ENCODE measurements at regions not wholly inside any gene's neighbourhood (a gene's known extent, or its start where the extent isn't known, plus 50 kb on each side); places are given as distances from the start of the nearest gene placed in this dataset.
"Not testable (repeated sequence)": the region's sequence is repeated elsewhere in the genome, so short reads cannot be mapped to it uniquely, and the experiment has no call there.

- not testable (repeated sequence) for H3K79me2 ChIP-seq (ENCODE audit: control insufficient read depth, insufficient read depth, low read length); H3K4me3 ChIP-seq (ENCODE audit: low read length); H3K79me1 ChIP-seq (ENCODE audit: low read length); H4K5ac ChIP-seq (ENCODE audit: low read length); H3K4ac ChIP-seq (ENCODE audit: low read depth, low read length); H3K4me2 ChIP-seq (ENCODE audit: low read length); H3K9ac ChIP-seq (ENCODE audit: low read length); H3K27ac ChIP-seq (ENCODE audit: low read depth, low read length); H3K56ac ChIP-seq (ENCODE audit: low read length); H3K27me3 ChIP-seq (ENCODE audit: insufficient read depth, low read length, poor library complexity); H3K36me3 ChIP-seq (ENCODE audit: control insufficient read depth, insufficient read depth, low read length); DNase-seq; H3K23ac ChIP-seq (ENCODE audit: low read length); H2BK5ac ChIP-seq (ENCODE audit: low read length); H2AK5ac ChIP-seq (ENCODE audit: low read length); H2BK120ac ChIP-seq (ENCODE audit: low read depth, low read length); H3K4me1 ChIP-seq (ENCODE audit: control insufficient read depth, low read depth, low read length); H2BK15ac ChIP-seq (replicated peaks; ENCODE audit: low read depth); H3K18ac ChIP-seq (ENCODE audit: low read length); H4K8ac ChIP-seq (ENCODE audit: low read depth, low read length)
- no CpG with 5 or more reads among the region's 13 CpGs for WGBS (ENCODE audit: extremely low coverage, insufficient coverage, low lambda C conversion rate)
Measured at GRCh38 chr2:91503959-91504741, 2812.7 kb downstream of the RPIA start.

- H2BK120ac ChIP-seq (ENCODE audit: low read depth, low read length); H3K9ac ChIP-seq (ENCODE audit: low read length); H2BK5ac ChIP-seq (ENCODE audit: low read length); H3K4me3 ChIP-seq (ENCODE audit: low read length); H4K5ac ChIP-seq (ENCODE audit: low read length); DNase-seq; H3K4me2 ChIP-seq (ENCODE audit: low read length); H3K4me1 ChIP-seq (ENCODE audit: control insufficient read depth, low read depth, low read length); H3K56ac ChIP-seq (ENCODE audit: low read length); H3K79me2 ChIP-seq (ENCODE audit: control insufficient read depth, insufficient read depth, low read length); H3K36me3 ChIP-seq (ENCODE audit: control insufficient read depth, insufficient read depth, low read length); H2AK5ac ChIP-seq (ENCODE audit: low read length); H3K23ac ChIP-seq (ENCODE audit: low read length); H3K27ac ChIP-seq (ENCODE audit: low read depth, low read length); H2BK15ac ChIP-seq (replicated peaks; ENCODE audit: low read depth); H3K4ac ChIP-seq (ENCODE audit: low read depth, low read length); H3K79me1 ChIP-seq (ENCODE audit: low read length); H4K8ac ChIP-seq (ENCODE audit: low read depth, low read length); H3K18ac ChIP-seq (ENCODE audit: low read length); H3K27me3 ChIP-seq (ENCODE audit: insufficient read depth, low read length, poor library complexity): not testable (repeated sequence)
- no CpG with 5 or more reads among the region's 4 CpGs for WGBS (ENCODE audit: extremely low coverage, insufficient coverage, low lambda C conversion rate)
Measured at GRCh38 chr2:91508816-91509215, 2817.3 kb downstream of the RPIA start.

GRCh38 chr2:91509276-91509675 is 2817.8 kb downstream of the RPIA start:
- H4K5ac ChIP-seq (ENCODE audit: low read length); H3K4ac ChIP-seq (ENCODE audit: low read depth, low read length); H3K23ac ChIP-seq (ENCODE audit: low read length); H2AK5ac ChIP-seq (ENCODE audit: low read length); H3K18ac ChIP-seq (ENCODE audit: low read length); H3K27me3 ChIP-seq (ENCODE audit: insufficient read depth, low read length, poor library complexity); H2BK120ac ChIP-seq (ENCODE audit: low read depth, low read length); DNase-seq; H4K8ac ChIP-seq (ENCODE audit: low read depth, low read length); H2BK15ac ChIP-seq (replicated peaks; ENCODE audit: low read depth); H3K4me3 ChIP-seq (ENCODE audit: low read length); H3K79me1 ChIP-seq (ENCODE audit: low read length); H3K79me2 ChIP-seq (ENCODE audit: control insufficient read depth, insufficient read depth, low read length); H3K56ac ChIP-seq (ENCODE audit: low read length); H3K36me3 ChIP-seq (ENCODE audit: control insufficient read depth, insufficient read depth, low read length); H2BK5ac ChIP-seq (ENCODE audit: low read length); H3K4me2 ChIP-seq (ENCODE audit: low read length); H3K27ac ChIP-seq (ENCODE audit: low read depth, low read length); H3K9ac ChIP-seq (ENCODE audit: low read length); H3K4me1 ChIP-seq (ENCODE audit: control insufficient read depth, low read depth, low read length): not testable (repeated sequence)
- WGBS (ENCODE audit: extremely low coverage, insufficient coverage, low lambda C conversion rate) = no CpG with 5 or more reads among the region's 4 CpGs

- H3K4me2 ChIP-seq (ENCODE audit: low read length); H3K4me1 ChIP-seq (ENCODE audit: control insufficient read depth, low read depth, low read length); H3K36me3 ChIP-seq (ENCODE audit: control insufficient read depth, insufficient read depth, low read length); H3K18ac ChIP-seq (ENCODE audit: low read length); DNase-seq; H3K79me2 ChIP-seq (ENCODE audit: control insufficient read depth, insufficient read depth, low read length); H3K9ac ChIP-seq (ENCODE audit: low read length); H4K8ac ChIP-seq (ENCODE audit: low read depth, low read length); H3K23ac ChIP-seq (ENCODE audit: low read length); H2BK15ac ChIP-seq (replicated peaks; ENCODE audit: low read depth); H2BK5ac ChIP-seq (ENCODE audit: low read length); H3K56ac ChIP-seq (ENCODE audit: low read length); H2BK120ac ChIP-seq (ENCODE audit: low read depth, low read length); H3K27me3 ChIP-seq (ENCODE audit: insufficient read depth, low read length, poor library complexity); H3K79me1 ChIP-seq (ENCODE audit: low read length); H2AK5ac ChIP-seq (ENCODE audit: low read length); H3K27ac ChIP-seq (ENCODE audit: low read depth, low read length); H4K5ac ChIP-seq (ENCODE audit: low read length); H3K4me3 ChIP-seq (ENCODE audit: low read length); H3K4ac ChIP-seq (ENCODE audit: low read depth, low read length): not testable (repeated sequence)
- no CpG with 5 or more reads among the region's 2 CpGs for WGBS (ENCODE audit: extremely low coverage, insufficient coverage, low lambda C conversion rate)
Measured at GRCh38 chr2:91511166-91511565, 2819.7 kb downstream of the RPIA start.

- H3K79me1 ChIP-seq (ENCODE audit: low read length); H4K8ac ChIP-seq (ENCODE audit: low read depth, low read length); H3K4ac ChIP-seq (ENCODE audit: low read depth, low read length); DNase-seq; H3K9ac ChIP-seq (ENCODE audit: low read length); H3K27ac ChIP-seq (ENCODE audit: low read depth, low read length); H3K56ac ChIP-seq (ENCODE audit: low read length); H3K27me3 ChIP-seq (ENCODE audit: insufficient read depth, low read length, poor library complexity); H3K79me2 ChIP-seq (ENCODE audit: control insufficient read depth, insufficient read depth, low read length); H2BK15ac ChIP-seq (replicated peaks; ENCODE audit: low read depth); H3K18ac ChIP-seq (ENCODE audit: low read length); H2AK5ac ChIP-seq (ENCODE audit: low read length); H3K23ac ChIP-seq (ENCODE audit: low read length); H2BK120ac ChIP-seq (ENCODE audit: low read depth, low read length); H3K36me3 ChIP-seq (ENCODE audit: control insufficient read depth, insufficient read depth, low read length); H4K5ac ChIP-seq (ENCODE audit: low read length); H3K4me3 ChIP-seq (ENCODE audit: low read length); H3K4me2 ChIP-seq (ENCODE audit: low read length); H2BK5ac ChIP-seq (ENCODE audit: low read length); H3K4me1 ChIP-seq (ENCODE audit: control insufficient read depth, low read depth, low read length): not testable (repeated sequence)
- no CpG with 5 or more reads among the region's 3 CpGs for WGBS (ENCODE audit: extremely low coverage, insufficient coverage, low lambda C conversion rate)
Measured at GRCh38 chr2:91515966-91516365, 2824.5 kb downstream of the RPIA start.

GRCh38 chr2:91516669-91517068 is 2825.2 kb downstream of the RPIA start:
- H3K79me1 ChIP-seq (ENCODE audit: low read length); H3K36me3 ChIP-seq (ENCODE audit: control insufficient read depth, insufficient read depth, low read length); H3K4me2 ChIP-seq (ENCODE audit: low read length); H2BK5ac ChIP-seq (ENCODE audit: low read length); H3K27me3 ChIP-seq (ENCODE audit: insufficient read depth, low read length, poor library complexity); H3K4me1 ChIP-seq (ENCODE audit: control insufficient read depth, low read depth, low read length); H3K27ac ChIP-seq (ENCODE audit: low read depth, low read length); H4K5ac ChIP-seq (ENCODE audit: low read length); H3K23ac ChIP-seq (ENCODE audit: low read length); H3K4ac ChIP-seq (ENCODE audit: low read depth, low read length); H3K56ac ChIP-seq (ENCODE audit: low read length); H2BK15ac ChIP-seq (replicated peaks; ENCODE audit: low read depth); DNase-seq; H3K79me2 ChIP-seq (ENCODE audit: control insufficient read depth, insufficient read depth, low read length); H3K18ac ChIP-seq (ENCODE audit: low read length); H2BK120ac ChIP-seq (ENCODE audit: low read depth, low read length); H3K4me3 ChIP-seq (ENCODE audit: low read length); H4K8ac ChIP-seq (ENCODE audit: low read depth, low read length); H2AK5ac ChIP-seq (ENCODE audit: low read length); H3K9ac ChIP-seq (ENCODE audit: low read length): not testable (repeated sequence)
- no CpG with 5 or more reads among the region's 6 CpGs for WGBS (ENCODE audit: extremely low coverage, insufficient coverage, low lambda C conversion rate)
